Renal pelvis (tissue), 1 donor: ENCODE measurements at regions not wholly inside any gene's neighbourhood (a gene's known extent, or its start where the extent isn't known, plus 50 kb on each side); places are given as distances from the start of the nearest gene placed in this dataset.

ENCODE experiments used
- DNase-seq: peaks from one replicate; pipeline ENCODE4 v3.0.0-alpha.2; 2013

DNA sequence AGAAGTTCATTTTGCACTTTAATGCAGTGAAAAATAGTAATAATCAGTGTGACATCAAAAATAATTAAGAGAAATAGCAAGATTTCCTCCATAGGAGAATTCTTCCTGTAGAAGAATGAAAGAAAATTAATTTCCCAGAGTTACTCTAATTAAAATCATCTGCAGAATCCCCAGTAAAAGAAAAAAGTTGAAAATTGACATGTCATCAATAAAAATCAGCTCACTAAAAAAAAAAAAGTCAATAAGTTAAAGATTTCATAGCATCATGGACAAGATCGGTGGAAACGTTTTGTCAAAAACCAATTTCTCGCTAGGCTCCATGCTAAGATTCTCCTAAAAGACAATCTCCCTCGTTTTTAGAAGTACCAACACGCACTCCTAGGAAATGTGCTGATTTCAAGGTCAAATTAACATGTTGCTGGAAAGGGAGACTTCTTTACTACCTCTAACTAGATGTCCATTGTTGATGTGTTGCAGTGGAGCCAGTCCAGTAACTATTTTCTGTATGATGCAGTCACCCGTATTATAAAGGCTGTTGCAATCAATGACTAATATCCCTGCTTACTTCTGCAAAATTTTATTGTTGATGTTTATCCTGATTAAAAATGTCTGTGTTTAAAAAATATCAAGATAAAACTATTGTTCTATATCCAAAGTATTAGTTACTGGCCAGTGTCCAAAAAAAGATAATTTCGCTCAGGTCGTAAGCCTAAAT, 591.9 kb upstream of the MGMT start:
- no peak for DNase-seq

DNA sequence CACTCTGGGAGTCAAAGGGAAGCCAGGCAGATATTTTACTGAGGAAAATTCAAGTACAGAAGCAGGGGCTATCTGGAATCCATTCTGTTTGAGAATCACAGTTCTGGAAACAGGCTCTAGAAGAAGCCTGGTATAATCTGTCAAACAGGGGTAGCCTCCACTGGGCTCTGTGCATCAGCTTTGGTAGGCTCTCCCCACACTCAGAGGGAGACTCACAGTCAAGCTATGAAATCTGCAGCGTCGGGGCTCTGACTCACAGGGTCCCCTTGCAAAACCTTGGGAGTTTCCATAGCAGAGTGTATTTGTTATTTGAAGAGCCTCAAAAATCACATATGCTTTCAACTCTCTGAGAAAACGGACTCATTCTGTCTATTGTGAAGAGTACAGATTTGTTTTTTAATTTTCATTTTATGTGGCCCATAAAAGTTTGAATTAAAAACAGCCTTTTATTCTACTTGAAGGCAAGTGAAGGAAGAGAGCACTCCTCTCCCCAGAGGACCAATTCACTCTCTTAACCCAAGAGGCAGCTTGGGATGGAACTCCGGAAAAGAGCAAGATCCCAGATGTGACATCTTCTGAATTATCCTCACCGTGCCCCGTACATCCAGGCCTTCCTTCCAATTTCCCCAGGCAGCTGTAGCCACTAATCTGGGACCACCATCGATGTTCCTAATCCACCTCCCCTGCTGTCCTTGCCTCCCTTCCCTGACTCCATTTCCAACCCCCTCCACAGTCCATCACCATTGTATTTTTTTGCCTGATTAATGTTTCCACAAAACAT, 590.9 kb upstream of the MGMT start:
- DNase-seq, result no peak

DNA sequence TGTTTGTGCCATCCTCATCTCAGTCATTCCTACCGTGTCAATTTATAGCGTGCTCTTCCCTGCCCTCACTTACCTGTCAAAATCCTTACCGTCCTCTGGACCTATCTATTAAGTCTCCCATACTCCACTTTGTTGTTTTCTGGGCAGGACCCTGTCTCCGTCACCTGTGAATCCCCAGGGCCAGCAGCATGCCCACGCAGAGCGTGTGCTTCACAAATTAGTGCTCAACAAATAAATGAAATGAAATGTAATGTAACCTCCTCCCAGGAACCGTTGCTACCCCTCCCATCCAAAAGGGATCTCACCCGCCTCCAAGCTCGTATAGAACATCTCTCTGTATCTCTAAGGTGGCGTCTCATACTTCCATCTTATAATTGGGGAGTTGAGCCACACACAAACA, 589.9 kb upstream of the MGMT start:
- no peak for DNase-seq

DNA sequence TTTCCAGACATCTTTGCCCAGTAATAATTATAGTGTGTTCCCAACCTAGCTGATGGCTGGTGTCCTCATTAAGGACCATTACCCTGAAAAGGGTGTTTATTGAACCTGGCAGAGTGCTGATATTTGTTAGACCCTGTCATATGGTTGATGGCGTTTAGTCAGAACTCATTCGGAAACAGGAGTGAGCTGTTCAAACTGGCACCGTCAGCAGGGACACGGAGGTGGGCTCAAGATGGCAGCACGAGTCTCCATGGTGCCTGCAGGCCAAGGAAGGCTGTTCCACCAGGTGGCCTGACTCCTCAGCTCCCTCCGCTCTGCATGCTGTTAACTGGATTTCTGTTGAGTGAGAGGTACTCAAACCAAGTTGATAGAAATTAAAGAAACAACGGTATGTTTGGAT, 589.1 kb upstream of the MGMT start:
- DNase-seq, result no peak

DNA sequence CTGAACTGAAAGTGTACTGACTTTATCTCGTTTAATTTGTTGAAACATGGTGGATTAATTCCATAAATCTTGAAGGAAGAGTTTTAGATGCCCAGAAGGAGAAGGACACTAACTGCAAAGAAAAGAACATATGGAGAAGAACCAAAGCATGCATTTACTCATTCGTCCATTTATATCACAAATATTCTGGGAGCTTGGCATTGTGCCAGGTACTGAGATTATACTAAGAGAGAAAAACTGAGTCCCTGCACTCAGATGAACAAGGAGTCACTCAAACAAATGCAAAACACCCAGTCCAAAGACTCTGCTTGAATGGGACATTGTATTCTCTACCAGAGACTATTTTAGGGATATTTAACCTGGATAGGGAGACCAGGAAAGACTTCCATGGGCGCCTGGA, 588.0 kb upstream of the MGMT start:
- no peak for DNase-seq

DNA sequence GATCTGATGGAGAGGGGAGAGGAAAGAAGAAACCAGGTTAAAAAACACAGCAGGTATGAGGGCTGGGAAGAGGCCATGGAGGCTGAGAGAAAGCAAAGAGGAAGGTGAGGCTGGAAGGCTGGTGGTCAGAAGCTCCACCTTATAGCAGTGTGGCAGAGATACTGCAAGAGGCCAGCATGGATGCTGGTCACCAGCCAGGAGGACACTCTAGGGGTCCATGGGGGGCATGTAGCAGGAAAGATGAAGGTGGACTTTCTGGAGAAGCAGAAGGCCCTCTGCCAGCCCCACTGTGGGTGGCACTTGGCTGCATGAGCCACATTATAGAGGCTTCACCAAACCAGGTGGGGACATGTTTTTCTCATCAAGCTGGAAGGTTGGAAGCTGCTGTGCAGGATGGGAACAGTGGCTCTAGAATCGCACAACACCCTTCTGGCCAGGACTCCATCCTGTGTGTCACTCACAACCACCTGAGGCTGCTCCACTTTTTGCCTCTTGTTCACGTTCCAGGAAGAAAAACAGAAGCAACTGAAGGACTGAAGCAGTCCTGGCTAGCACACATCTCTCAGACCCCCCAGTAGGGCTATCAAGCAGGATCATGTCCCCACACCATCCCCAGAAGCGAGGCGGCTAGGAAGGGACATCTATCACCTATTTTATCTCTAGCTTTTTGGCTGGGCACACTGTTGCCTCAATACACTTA, 587.5 kb upstream of the MGMT start:
- no peak for DNase-seq

DNA sequence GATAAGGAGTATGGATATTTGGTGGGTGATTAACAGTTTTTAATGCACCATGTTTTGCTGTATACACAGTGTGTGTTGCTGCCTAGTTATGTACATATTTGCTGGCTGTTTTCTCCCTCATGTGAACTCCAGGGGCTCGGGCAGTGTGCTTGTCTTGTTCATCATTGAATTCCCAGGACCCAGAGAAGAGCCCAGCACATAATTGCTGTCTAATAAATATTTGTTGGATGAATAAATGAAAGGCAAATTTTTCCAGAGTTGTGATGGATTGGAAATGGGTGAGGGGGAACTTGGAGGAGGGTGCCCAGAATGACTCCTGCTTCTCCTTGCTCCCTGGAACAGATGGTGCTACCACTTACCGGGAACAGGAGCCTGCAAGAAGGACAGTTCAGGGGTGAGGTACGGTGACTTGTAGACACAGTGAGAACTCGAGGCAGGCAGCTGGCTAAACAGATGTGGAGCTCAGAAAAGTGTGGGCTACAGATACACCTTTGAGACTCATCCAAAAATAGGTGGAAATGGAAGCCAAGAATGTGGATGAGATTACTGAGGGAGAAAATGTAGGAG, 586.8 kb upstream of the MGMT start:
- no peak for DNase-seq

DNA sequence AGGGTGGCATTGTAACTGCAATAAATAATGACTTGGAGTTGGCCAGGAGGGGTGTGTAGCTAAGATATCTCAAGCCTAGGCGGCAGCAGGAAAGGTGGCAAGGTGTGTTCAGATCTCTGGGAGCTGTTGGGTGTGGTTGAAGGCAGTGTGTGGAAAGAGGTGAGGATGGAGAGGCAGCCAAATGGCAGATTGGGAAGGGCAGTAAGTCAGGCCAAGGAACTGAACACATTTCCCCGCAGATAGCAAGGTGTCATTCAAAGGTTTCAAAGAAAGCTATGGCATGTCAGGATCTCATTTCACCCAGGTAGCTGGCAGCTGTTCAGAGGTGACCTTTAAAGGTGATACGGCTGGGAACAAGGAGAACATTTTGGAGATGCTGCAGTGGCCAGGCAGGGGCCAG, 586.0 kb upstream of the MGMT start:
- no peak for DNase-seq

DNA sequence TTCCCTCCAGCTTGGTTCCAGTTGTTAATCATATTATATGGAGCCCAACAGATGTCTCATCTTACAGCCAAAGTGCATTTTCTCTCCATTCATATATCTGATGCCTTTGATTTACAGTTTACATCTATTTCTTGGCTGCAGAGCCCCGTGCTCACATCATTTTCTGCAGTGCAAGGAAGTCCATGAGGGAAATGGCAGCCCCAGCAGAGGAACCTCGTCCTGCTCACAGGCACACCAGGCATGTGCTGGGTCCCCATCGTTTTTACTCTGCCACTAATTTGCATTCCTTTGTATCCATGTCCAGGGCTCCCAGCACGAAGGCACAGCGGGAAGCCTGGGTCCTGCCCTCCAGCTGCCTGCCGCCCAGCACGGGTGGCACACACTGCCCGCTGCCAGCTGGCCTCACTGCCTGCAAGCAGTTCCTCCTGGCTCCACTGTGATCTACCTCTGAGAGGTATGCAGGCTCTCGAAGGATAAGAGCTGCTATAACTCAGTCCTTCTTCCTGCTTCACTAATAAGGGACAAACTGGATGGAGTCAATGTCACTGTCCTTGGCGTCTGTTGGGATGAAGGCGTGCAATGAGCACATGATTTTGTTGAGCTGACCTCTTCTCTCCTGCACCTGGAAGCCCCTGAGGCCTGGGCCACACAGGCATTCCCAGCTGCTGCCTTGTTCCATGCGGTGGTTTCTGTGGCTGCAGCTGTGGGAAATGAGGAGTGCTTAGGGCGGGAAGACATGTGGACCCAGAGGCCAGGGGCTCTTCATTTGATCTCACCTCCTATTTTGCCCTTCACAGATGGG, 583.6 kb upstream of the MGMT start:
- no peak for DNase-seq

DNA sequence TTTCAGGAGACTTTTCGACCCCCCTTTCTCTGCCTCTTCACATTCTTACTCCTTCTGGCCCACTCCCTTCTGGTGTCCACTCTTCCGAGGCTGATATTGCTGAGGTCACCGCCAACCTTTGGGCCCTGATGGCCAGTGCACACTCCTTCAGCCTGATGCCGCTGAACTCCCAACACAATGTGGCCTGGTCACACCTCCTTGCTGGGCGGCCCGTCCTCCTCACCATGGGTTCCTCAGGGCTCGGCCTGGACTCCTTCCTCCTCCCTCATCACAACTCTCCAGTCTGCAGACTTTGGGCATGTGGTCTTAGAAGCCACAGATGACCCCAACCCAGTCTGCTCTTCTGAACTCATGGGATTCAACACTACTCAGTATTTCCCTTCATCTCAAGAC, 583.0 kb upstream of the MGMT start:
- no peak for DNase-seq

DNA sequence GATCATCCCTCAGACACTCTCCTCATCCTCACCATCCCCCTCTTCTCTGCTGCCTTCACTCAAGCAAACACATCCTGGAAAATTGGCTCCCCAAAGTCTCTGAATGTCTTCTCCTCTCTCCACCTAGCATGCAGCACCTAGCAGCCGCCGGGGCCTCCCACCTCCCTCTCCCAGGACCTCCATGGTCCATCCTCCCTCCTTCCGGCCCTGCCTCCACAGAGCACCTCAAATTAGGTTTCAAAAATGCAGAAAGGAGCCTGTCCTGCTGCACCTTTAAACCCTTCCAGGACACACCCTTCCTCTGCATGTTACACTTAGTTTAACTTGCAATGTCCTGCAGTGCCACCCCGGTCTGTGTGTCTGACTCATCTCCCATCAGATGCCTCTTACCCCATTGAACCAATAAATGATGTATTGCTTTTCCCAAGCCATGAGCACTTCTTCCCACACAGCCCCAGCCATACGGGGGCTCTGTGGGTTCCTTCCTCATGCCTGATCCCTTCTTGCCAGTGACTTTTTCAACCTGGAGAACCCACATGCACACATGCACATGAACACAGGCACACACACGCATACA, 582.5 kb upstream of the MGMT start:
- DNase-seq, result no peak

DNA sequence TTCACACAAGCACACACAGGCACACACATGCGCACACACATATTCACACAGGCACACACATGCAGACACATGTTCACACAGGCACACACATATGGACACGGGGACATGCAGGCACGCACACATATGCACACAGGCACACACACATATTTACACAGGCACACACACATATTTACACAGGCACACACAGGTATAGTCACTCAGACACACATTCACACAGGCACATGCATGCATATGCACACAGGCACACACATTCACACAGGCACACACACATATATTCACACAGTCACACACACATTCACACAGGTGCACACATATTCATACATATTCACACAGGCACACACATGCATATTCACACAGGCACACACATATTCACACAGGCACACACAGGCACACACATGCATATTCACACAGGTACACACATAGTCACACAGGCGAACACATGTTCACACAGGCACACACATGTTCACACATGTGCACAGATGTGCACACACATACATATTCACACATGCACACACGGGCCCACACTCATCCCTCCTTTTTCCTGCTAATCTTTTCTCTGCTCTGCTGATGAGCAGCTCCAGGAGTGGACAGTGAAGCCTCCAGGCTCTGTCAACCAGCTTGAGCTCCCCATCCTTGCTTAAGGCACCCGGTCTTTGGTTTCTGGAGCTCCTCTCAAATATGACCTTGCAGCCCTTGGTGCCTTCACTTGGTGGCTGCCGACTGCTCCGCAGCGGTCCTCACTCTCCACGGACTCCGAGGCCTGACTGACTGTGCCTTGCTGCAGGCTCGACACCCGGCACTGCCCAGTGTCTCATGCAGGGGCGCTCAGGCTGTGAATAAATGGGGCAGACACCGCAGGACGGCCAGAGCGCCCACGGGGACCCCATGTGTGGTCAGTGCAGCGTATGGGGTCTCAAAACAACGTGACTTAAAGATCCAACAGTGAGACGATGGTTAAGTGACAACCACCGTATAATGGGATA, 581.2 kb upstream of the MGMT start:
- no peak for DNase-seq

DNA sequence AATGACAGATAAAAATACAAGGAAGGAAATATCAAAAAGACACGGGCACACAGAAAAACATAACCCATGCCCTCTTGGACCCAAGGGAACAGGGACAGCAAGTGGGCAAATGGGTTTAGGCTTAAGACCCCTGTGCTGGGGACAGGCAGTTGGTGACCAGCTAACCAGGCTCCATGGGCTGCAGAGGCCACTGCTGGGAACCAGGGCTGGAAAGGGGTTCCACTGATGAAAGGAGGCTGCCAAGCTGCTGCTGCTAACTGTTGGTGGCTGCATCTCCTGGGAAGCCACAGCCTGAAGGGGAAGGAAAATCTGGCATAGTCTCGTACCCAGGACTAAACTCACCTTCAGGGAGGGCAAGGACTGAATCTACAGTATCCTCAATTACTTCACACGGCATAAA, 579.2 kb upstream of the MGMT start:
- no peak for DNase-seq

DNA sequence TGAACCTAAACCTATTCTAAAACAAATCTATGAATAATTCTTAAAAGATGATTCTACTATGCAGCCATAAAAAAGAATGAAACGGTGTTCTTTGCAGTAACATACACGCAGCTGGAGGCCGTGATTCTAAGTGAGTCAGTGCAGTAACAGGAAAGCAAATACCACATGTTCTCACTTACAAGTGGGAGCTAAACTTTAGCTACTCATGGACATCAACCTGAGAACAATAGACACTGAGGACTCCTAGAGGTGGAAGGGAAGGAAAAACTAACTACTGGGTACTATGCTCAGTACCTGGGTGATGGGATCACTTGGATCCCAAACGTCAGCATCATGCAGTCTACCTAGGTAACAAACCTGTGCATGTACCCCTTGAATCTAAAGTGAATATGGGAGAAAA, 575.0 kb upstream of the MGMT start:
- DNase-seq, result no peak

DNA sequence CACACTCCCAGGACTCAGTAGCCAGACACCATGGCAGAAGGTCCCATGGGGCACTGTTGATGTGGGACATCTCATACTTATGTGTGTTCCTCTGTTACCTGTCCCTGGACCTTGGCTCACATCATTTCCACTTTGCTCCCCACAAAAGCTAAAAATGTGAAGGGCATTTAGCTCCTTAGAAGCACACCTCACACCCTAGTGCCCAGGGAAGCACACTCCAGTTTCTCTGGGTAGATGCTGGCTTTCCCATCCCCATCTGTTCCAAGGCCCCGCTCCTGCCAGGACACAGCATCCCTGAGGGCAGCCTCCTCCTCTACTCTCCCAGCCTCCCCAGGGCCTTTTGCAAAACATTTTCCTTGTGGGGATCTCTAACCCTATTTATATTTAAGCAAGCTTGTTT, 572.4 kb upstream of the MGMT start:
- no peak for DNase-seq

DNA sequence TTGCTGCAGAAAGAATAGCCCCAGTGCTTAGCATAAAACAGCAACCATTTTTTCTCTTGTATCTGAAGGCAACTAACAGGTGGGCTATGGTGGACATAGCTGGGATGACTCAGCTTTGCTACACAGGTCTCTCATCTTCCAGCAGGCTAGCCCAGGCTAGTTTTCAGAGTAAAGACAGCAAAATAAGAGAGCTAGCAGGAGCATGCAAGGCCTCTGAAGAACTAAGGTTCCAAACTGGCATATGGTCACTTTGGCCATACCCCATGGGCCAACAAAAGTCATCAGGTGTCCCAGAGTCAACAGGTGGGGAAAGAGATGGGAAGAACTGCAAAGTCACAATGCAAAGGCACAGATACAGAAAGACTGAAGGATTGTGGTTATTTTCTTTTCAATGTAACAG, 571.6 kb upstream of the MGMT start:
- no peak for DNase-seq

DNA sequence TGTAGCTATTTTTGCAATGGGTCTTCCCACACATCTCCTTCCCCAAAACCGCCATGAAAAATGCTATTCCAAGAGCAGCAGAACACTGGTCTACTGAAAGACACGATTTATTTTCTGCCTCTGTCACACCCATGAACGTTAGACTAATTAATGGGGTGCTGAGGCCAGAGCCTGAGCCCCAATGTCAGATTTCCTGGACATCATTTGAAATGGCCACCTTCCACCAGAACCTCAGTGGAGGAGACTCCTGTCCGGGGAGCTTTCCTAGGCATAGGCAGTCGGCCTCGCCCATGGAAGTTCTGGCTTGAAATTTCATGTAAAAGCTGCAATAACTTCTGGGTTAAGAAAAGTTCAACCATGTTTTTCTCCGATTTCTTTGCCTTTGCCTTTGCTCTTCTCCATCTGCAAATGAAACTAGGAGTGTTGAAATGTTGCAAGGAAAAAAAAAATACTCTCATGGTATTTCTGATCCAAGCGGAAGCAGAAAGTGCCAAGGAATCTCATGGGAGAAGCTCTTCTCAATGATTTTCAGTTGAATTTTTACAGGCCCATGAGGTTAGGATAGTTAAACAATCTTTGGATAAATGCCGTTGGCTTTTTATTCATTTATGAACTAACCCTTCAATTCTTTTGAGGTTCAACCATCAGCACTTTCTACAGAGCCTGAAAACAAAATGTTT, 570.8 kb upstream of the MGMT start:
- no peak for DNase-seq

DNA sequence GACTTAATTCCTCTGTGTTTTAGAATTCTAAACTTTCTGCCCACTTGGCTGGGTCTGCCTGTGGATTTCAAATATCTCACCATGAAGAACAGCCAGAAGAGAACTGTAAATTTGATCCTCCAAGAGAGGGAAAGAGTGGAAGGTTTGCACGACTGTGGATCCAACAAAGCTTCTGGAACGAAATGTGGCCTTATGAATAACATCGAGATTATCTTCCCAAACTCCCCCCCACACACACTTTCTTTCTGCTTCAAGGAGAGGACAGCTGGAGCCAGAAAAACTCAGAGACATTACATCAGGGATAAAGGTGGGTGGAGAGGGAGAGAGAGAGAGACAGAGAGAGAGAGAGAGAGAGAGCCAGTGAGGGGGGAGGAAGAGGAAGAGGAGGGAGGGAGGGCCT, 570.1 kb upstream of the MGMT start:
- no peak for DNase-seq

DNA sequence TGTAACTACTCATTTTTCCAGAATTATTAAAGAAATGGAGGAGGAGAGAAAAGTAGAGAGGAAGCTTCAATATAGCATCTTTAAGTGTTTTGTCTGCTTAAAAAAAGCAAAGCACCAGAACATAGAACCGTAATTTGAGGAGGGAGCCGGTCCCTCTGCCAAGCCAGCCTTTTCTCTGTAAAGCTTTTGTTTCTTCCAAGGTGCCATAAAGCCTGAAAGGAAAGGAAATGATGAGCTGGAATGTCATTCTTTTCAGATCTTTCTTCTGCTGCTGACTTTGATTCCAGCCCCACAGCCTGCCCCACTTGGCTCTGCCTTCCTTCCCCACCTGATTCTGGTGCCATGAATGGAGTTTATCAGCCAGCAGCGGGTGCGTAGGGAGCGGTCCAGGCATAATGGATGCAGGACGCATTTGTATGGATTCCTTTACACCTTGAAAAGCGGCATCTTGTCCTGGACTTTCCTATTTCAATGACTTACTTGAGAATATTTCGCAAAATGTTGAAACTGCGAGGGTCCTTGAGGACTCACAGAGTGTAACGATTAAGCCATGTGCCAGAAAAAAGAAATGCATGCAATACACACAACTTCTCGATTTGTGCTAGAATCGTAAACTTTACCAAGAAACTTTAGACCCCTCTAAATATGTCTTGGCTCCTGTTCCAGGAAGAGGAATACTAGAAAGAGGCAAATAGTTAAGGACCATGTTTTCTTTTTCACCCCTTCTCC, 569.5 kb upstream of the MGMT start:
- no peak for DNase-seq
